HEK293T (cell line): ENCODE measurements at regions not wholly inside any gene's neighbourhood (a gene's known extent, or its start where the extent isn't known, plus 50 kb on each side); places are given as distances from the start of the nearest gene placed in this dataset.

Experiments used
- ARNT ChIP-seq: fragments of 450-650 bp; IDR thresholded peaks from 2 replicates; pipeline ENCODE4 v1.6.1; 2017; ENCODE audit warnings: mild to moderate bottlenecking
- BHLHE40 ChIP-seq: fragments of 450-650 bp; IDR thresholded peaks from 2 replicates; pipeline ENCODE4 v1.6.1; 2016; ENCODE audit warnings: mild to moderate bottlenecking, moderate library complexity, borderline replicate concordance
- ELF4 ChIP-seq: fragments of 450-650 bp; IDR thresholded peaks from 2 replicates; pipeline ENCODE4 v1.6.1; 2017; ENCODE audit warnings: antibody characterized with exemption
- FOXA1 ChIP-seq: fragments of 450-650 bp; IDR thresholded peaks from 2 replicates; pipeline ENCODE4 v1.6.1; 2016; ENCODE audit warnings: mild to moderate bottlenecking
- FOXK2 ChIP-seq: fragments of 450-650 bp; IDR thresholded peaks from 2 replicates; pipeline ENCODE4 v1.6.1; 2016; ENCODE audit warnings: mild to moderate bottlenecking
- FOXM1 ChIP-seq: fragments of 450-650 bp; IDR thresholded peaks from 2 replicates; pipeline ENCODE4 v1.6.1; 2017; ENCODE audit warnings: mild to moderate bottlenecking, borderline replicate concordance
- L3MBTL2 ChIP-seq: fragments of 450-650 bp; conservative IDR thresholded peaks from 2 replicates; pipeline ENCODE4 v1.6.1; 2016; ENCODE audit warnings: mild to moderate bottlenecking
- SP1 ChIP-seq: fragments of 450-650 bp; IDR thresholded peaks from 2 replicates; pipeline ENCODE4 v1.6.1; 2017
- SUZ12 ChIP-seq: fragments of 450-650 bp; IDR thresholded peaks from 2 replicates; pipeline ENCODE4 v1.6.1; 2016; ENCODE audit warnings: mild to moderate bottlenecking
- TARDBP ChIP-seq: fragments of 450-650 bp; IDR thresholded peaks from 2 replicates; pipeline ENCODE4 v1.6.1; 2016
- TF ChIP-seq, protein P1 (sequence below): fragments of 450-650 bp; IDR thresholded peaks from 2 replicates; pipeline ENCODE4 v1.6.1; 2016

DNA sequence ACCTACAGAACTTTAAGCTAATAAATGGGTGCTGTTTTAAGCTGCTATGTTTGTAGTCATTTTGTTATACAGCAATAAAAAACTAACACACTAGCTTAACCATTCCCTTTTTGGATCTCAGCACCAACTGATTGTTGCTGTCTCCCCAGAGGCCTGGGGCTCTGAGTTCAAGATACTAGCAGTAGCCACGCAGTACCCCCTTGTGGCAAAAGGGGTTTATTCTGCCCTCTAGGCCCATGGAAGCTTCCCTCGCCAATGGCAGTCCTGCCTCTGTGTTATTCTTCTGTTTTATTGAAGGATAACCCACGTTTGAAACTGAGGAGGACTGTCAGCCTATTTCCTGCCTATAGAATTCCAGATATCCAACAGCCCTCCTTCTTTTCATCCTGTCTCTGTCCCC is 455.3 kb upstream of the ATP2B1 start:
- no peak for TF ChIP-seq FOXM1
- TF ChIP-seq SUZ12, result no peak
- no peak for TF ChIP-seq FOXA1
- TF ChIP-seq, protein P1, sequence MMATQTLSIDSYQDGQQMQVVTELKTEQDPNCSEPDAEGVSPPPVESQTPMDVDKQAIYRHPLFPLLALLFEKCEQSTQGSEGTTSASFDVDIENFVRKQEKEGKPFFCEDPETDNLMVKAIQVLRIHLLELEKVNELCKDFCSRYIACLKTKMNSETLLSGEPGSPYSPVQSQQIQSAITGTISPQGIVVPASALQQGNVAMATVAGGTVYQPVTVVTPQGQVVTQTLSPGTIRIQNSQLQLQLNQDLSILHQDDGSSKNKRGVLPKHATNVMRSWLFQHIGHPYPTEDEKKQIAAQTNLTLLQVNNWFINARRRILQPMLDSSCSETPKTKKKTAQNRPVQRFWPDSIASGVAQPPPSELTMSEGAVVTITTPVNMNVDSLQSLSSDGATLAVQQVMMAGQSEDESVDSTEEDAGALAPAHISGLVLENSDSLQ, result no peak
- no peak for TF ChIP-seq TARDBP
- no peak for TF ChIP-seq ELF4
- TF ChIP-seq ARNT, result no peak
- no peak for TF ChIP-seq FOXK2
- TF ChIP-seq SP1, result no peak
- no peak for TF ChIP-seq BHLHE40
- TF ChIP-seq L3MBTL2, result no peak
